ENCODE measurements at regions not wholly inside any gene's neighbourhood (a gene's known extent, or its start where the extent isn't known, plus 50 kb on each side); places are given as distances from the start of the nearest gene placed in this dataset.

- DNase-seq: no peak
Observed at GRCh38 chr5:61744690-61745619, 412.9 kb downstream of the ZSWIM6 start.

GRCh38 chr5:61746831-61747575 is 414.9 kb downstream of the ZSWIM6 start:
- DNase-seq: no peak

- DNase-seq: no peak
Observed at GRCh38 chr5:61748121-61748520, 416.1 kb downstream of the ZSWIM6 start.

DNA sequence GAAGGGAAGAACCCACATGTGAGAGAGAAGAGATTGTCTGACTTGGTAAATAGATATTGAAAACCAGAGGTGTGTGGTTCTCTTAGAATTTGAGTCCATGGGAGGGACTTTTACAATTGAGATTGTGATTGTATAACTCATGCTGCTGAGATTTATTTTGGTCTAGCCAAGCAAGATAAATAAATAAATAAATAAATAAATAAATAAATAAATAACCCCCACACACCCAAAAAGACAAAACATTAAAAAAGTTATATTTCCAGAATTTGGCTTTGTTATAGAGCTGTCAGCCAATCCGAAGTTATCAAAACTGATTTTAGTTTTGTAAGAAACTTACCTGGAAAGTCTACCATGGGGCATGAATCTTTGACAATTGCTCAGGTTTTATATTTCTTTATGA is 416.6 kb downstream of the ZSWIM6 start:
- DNase-seq: no peak

DNA sequence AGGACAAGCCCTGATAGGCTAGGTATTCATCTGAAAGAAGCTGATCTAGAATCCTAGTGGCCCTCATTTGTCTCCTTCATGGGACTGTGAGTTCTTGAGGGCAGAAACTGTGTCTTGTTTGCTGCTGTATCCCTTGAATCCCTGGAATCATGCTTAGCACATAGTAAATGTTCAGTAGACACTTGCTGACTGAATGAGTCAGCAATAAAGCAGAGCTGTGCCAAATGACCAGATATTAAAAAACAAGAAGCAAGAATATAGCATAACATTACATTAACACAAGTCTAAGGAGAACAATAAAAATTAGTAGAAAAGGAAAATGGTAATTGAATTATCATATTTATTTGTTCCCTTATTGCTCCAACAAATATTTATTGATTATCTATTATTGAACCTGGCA is 420.5 kb downstream of the ZSWIM6 start:
- no peak for DNase-seq

- DNase-seq: no peak
Observed at GRCh38 chr5:61754792-61755191, 422.7 kb downstream of the ZSWIM6 start.

GRCh38 chr5:61755726-61756222 is 423.7 kb downstream of the ZSWIM6 start:
- DNase-seq: no peak

- peak; percentile 53 for DNase-seq
Observed at GRCh38 chr5:61758711-61759110, 426.7 kb downstream of the ZSWIM6 start.

- DNase-seq: no peak
Observed at GRCh38 chr5:61765471-61765870, 433.4 kb downstream of the ZSWIM6 start.

- no peak for DNase-seq
Observed at GRCh38 chr5:61766141-61766540, 434.1 kb downstream of the ZSWIM6 start.

DNA sequence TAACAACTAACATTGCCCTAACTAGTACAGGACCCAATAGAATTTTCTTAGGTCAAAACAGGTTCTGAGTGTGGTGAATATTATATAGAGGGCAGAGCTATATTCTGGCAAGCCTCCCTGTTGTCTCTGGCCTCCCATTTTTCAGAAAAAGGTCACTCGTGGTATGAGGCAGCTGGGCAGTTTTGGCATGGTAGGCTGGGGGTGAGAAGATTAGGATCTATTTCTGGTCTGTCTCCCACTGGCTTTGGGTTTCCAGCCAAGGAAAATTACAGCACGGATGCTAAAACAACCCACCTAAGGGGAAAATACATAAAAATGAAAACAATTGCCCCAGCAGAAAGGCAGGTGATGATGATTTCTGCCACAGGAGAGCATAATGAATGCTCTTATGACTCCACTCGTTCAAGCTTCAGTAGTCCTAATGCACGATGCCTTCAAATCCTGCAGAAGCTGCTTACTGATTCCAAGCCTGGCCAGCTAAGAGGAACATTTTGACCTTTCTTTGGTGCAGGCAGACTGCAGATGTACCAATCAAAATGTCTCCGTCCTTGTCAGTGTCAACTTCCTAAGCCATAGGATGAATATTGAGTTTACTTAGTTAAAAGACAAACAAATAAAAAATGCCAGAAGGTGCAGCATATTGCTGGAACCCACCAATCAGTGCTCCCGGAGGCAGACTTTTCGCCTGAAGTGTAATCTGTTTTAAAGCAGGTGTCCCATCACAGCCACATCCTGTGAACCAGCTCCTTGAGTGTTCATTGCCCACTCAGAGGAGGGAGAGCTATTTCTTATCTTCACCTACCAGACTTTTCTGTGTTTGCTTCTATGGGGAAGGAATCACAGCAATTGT is 435.4 kb downstream of the ZSWIM6 start:
- no peak for DNase-seq

DNA sequence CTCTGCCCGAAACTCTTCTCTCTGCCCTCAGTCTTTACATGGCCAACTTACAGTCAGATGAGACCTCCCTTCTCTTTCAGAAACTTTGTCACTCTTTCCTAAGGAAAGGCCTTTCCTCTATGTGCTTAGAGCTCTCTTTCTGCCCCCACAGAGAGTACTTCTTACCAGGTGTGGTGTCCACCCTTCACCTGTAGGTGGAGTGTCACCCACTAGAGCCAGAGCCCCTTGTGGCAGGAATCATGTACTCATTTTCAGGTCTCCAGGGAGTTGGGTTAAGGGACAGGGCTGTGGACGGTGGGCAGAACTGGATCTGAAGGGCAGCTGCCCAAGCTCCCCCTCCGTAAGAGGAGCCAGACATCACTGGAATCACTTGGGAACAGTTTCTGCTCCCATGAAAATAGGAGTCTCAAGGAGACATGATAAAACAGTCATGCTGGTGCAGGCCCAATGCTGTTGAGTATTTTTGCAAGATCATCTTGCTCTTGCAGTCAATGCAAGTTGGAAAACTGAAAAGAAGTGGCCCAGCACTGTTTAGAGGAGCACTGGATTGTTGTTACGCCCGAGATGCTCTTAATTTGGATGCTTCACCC is 436.7 kb downstream of the ZSWIM6 start:
- DNase-seq: peak; percentile 0

- no peak for DNase-seq
Observed at GRCh38 chr5:61771062-61771461, 439.0 kb downstream of the ZSWIM6 start.

DNA sequence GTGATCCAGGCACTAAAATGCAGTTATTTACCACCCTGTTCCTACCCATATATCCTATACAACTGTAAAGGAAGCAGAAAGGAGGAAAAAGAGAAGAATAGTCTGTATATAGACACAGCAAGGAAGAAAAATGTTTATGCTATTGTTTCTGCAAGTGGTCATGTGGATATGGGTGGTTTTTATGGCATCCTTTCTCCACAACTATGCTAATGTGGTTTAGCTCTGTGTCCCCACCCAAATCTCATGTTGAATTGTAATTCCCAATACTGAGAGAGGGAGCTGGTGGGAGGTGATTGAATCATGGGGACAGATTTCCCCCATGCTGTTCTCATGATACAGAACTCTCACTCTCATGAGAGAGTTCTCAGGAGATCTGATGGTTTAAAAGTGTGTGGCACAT is 439.8 kb downstream of the ZSWIM6 start:
- no peak for DNase-seq

DNA sequence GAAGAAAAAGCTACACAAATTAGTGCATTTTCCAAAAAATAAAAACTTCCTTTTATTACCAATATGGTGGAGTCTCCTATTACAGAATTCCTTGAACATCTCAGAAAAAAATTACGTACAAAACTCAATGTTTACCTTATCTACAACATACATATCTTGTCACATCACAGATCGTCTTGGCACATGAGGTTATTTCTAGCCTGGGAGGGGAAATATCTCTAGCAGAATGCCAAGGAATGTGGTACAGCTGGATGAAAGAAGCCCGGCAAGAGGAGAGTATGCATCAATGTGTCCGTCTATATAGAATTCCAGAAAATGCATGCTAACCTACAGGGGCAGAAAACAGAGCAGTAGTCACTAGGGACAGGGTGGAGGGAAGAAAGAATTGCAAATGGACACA is 443.8 kb downstream of the ZSWIM6 start:
- DNase-seq: no peak

- no peak for DNase-seq
Observed at GRCh38 chr5:61777292-61777691, 445.2 kb downstream of the ZSWIM6 start.

- DNase-seq: no peak
Observed at GRCh38 chr5:61779743-61780142, 447.7 kb downstream of the ZSWIM6 start.

GRCh38 chr5:61783481-61783880 is 451.4 kb downstream of the ZSWIM6 start:
- no peak for DNase-seq

GRCh38 chr5:61784341-61784740 is 452.3 kb downstream of the ZSWIM6 start:
- no peak for DNase-seq

- no peak for DNase-seq
Observed at GRCh38 chr5:61788548-61788947, 456.5 kb downstream of the ZSWIM6 start.

DNA sequence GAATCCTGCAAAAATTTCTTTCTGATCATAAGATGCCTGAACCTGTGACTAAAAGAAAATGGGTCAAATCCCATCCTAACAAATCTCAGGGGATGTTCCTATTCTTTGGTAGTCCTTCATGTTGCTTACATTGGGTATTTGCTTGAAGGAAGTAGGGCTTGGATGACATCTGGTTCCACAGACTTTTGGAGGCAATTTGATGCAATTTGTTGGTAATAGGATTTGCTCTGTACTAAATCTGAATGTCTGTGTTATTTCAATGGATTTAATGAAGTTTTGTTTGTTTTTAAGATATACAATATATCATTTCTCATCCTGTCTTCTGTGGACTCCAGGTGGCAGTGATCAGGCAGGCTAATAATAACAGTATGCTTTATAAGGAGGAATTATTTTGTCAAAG is 457.9 kb downstream of the ZSWIM6 start:
- DNase-seq: no peak

GRCh38 chr5:61790678-61791077 is 458.6 kb downstream of the ZSWIM6 start:
- DNase-seq: no peak

DNA sequence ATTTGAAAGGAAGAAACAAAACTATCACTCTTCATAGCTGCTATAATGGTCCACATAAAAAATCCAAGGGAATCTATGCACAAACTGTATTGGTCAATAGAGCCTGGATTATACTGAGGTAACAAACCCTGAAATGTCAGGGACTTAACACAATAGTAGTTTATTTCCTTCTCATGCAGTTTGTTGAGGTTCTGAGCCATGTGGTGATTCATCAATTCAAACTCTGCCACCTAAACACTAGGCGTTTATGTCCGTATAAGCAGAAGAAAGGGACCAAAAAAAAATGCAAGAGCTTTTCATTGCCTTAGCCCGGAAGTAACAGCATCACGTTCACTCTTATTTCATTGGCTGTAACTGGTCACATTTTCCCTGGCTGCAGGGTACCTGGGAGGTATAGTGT is 464.7 kb downstream of the ZSWIM6 start:
- DNase-seq: no peak

Measured in NCI-H526 treated with DMSO at 0.1 percent for 48 hours (cell line).